ENCODE measurements at regions not wholly inside any gene's neighbourhood (a gene's known extent, or its start where the extent isn't known, plus 50 kb on each side); places are given as distances from the start of the nearest gene placed in this dataset.
"Not testable (repeated sequence)": the region's sequence is repeated elsewhere in the genome, so short reads cannot be mapped to it uniquely, and the experiment has no call there.

DNA sequence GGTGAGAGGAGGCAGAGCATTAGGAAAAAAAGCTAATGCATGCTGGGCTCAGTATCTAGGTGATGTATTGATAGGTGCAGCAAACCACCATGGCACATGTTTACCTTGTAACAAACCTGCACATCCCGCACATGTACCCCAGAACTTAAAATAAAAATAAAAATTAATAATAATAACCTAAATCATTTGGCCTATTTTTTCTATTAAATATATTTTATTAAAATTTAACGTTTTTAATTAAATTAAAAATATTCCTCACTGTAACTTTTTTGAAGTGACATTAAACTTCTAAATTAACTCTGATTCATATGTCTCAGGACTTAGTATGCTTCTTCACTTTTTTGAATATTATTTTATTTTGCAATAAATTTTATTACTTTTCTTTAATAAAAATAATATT, 83.7 kb upstream of the PARP8 start:
- H3K36me3 ChIP-seq: no peaks in the 10 kb centered on the region
- no peaks in the 10 kb centered on the region for H3K27me3 ChIP-seq
- no peaks in the 10 kb centered on the region for H3K4me1 ChIP-seq
- H3K4me1 Mint-ChIP-seq: peaks cover 5% of the 10 kb centered on the region
- H3K9ac ChIP-seq: no peak overlapping the region
- H4K20me1 ChIP-seq (ENCODE audit: low read depth): no peaks in the 10 kb centered on the region
- DNase-seq (ENCODE audit: low spot score): no peak
- H3K27me3 Mint-ChIP-seq (ENCODE audit: insufficient read depth, low read depth): peaks cover 2% of the 10 kb centered on the region
- no peaks in the 10 kb centered on the region for H3F3A ChIP-seq (ENCODE audit: low read depth)
- H3K9me3 ChIP-seq (ENCODE audit: low read depth): no peaks in the 10 kb centered on the region
- no peak overlapping the region for H3K4me2 ChIP-seq
- H3K9me3 Mint-ChIP-seq: no peaks in the 10 kb centered on the region
- H3K27ac Mint-ChIP-seq: no peak overlapping the region
- no peak for TF ChIP-seq EZH2 (IDR thresholded peaks at IDR 0.05)
- TF ChIP-seq EZH2phosphoT487 (IDR thresholded peaks at IDR 0.05): no peak
- TF ChIP-seq, protein P1, sequence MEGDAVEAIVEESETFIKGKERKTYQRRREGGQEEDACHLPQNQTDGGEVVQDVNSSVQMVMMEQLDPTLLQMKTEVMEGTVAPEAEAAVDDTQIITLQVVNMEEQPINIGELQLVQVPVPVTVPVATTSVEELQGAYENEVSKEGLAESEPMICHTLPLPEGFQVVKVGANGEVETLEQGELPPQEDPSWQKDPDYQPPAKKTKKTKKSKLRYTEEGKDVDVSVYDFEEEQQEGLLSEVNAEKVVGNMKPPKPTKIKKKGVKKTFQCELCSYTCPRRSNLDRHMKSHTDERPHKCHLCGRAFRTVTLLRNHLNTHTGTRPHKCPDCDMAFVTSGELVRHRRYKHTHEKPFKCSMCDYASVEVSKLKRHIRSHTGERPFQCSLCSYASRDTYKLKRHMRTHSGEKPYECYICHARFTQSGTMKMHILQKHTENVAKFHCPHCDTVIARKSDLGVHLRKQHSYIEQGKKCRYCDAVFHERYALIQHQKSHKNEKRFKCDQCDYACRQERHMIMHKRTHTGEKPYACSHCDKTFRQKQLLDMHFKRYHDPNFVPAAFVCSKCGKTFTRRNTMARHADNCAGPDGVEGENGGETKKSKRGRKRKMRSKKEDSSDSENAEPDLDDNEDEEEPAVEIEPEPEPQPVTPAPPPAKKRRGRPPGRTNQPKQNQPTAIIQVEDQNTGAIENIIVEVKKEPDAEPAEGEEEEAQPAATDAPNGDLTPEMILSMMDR (IDR thresholded peaks at IDR 0.05): no peak
- H2AFZ ChIP-seq (replicated peaks): no peak overlapping the region
- no peak overlapping the region for H3K4me3 Mint-ChIP-seq
- H3K4me3 ChIP-seq: no peak overlapping the region
- H3K79me2 ChIP-seq (ENCODE audit: low read depth): no peaks in the 10 kb centered on the region
- no peaks in the 10 kb centered on the region for H3K36me3 Mint-ChIP-seq
- no peak overlapping the region for H3K27ac ChIP-seq

DNA sequence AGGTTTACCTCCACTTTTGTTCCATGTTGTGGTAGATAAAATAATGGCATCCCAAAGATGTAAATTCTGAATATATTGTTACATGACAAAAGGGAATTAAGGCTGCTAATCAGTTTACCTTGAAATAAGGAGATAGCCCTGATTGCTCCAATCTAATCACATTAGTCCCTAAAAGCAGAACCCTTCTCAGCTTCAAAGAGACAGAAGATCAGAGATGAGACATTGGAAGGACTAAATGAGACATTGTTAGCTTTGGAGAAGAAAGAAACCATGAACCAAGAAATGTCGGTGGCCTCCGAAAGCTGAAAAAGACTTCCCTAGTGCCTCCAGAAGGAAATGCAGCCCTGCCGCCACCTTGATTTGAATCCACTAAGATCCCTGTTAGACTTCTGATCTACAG, 82.8 kb upstream of the PARP8 start:
- H3K4me2 ChIP-seq: no peak overlapping the region
- DNase-seq (ENCODE audit: low spot score): no peak
- H3K9ac ChIP-seq: no peak overlapping the region
- H2AFZ ChIP-seq (replicated peaks): no peak overlapping the region
- peaks cover 2% of the 10 kb centered on the region for H3K27me3 Mint-ChIP-seq (ENCODE audit: insufficient read depth, low read depth)
- no peak overlapping the region for H3K27ac ChIP-seq
- H3F3A ChIP-seq (ENCODE audit: low read depth): no peaks in the 10 kb centered on the region
- H3K4me1 Mint-ChIP-seq: peaks cover 5% of the 10 kb centered on the region
- H3K4me3 Mint-ChIP-seq: no peak overlapping the region
- no peaks in the 10 kb centered on the region for H3K4me1 ChIP-seq
- H3K9me3 Mint-ChIP-seq: no peaks in the 10 kb centered on the region
- no peaks in the 10 kb centered on the region for H3K36me3 ChIP-seq
- no peaks in the 10 kb centered on the region for H4K20me1 ChIP-seq (ENCODE audit: low read depth)
- H3K36me3 Mint-ChIP-seq: no peaks in the 10 kb centered on the region
- TF ChIP-seq EZH2 (IDR thresholded peaks at IDR 0.05) (no peak), EZH2phosphoT487 (IDR thresholded peaks at IDR 0.05) (no peak)
- TF ChIP-seq, protein P1 (IDR thresholded peaks at IDR 0.05): no peak
- H3K27me3 ChIP-seq: no peaks in the 10 kb centered on the region
- H3K9me3 ChIP-seq (ENCODE audit: low read depth): no peaks in the 10 kb centered on the region
- H3K79me2 ChIP-seq (ENCODE audit: low read depth): no peaks in the 10 kb centered on the region
- no peak overlapping the region for H3K4me3 ChIP-seq
- no peak overlapping the region for H3K27ac Mint-ChIP-seq

- not testable (repeated sequence) for H3K27me3 ChIP-seq; H3K27ac Mint-ChIP-seq; H3K4me1 ChIP-seq; H3K4me3 ChIP-seq; H3K4me3 Mint-ChIP-seq; H2AFZ ChIP-seq (replicated peaks); H3K79me2 ChIP-seq (ENCODE audit: low read depth); H4K20me1 ChIP-seq (ENCODE audit: low read depth); H3K4me2 ChIP-seq; H3K9me3 Mint-ChIP-seq; H3K36me3 ChIP-seq; H3K9ac ChIP-seq; H3K27me3 Mint-ChIP-seq (ENCODE audit: insufficient read depth, low read depth); DNase-seq (ENCODE audit: low spot score); H3F3A ChIP-seq (ENCODE audit: low read depth); H3K27ac ChIP-seq; H3K9me3 ChIP-seq (ENCODE audit: low read depth); H3K36me3 Mint-ChIP-seq
- H3K4me1 Mint-ChIP-seq: peaks cover 17% of the 10 kb centered on the region
Observed at GRCh38 chr5:50588471-50588870, 78.0 kb upstream of the PARP8 start.

DNA sequence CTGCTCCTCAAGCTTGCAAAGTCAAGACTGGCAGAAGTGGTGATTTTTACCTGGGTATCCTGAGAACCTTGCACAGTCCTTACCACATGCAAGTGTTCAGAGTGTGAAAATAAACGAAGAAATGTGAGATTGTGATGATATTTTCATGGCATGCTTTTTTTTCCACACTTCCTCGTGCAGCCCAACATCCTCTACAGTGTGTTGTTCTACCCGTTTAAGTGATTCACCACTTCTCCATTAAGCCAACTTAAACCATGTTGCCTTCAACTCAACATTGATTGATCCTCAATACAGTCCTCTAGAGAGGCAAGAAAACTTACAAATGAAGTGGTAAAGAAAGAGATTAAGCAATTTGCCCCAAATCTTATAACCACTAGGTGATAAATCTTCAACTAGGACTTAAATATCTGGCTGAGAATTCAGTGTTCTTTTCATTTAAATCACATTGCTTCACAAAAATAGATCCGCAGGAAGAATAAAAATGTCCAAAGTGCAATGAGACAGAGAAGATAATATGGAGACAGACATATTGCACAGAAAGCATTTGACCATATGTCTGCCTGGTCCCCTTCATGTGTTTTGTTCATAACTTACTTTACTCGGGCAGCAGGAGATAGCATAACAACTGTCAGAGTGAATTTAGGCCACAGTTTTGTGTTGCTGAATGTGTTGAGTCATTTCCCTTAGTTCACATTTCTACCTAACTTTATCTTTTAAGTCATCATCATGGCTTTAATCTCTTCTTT, 75.8 kb upstream of the PARP8 start:
- H3K27me3 Mint-ChIP-seq (ENCODE audit: insufficient read depth, low read depth); H3K4me2 ChIP-seq; H3K9me3 Mint-ChIP-seq; H3K9me3 ChIP-seq (ENCODE audit: low read depth); H3K27ac ChIP-seq; H3K36me3 ChIP-seq; H3K4me3 Mint-ChIP-seq; H4K20me1 ChIP-seq (ENCODE audit: low read depth); H3K27ac Mint-ChIP-seq; H3K36me3 Mint-ChIP-seq; H3K9ac ChIP-seq; H2AFZ ChIP-seq (replicated peaks); H3K4me1 ChIP-seq; DNase-seq (ENCODE audit: low spot score); H3K27me3 ChIP-seq; H3F3A ChIP-seq (ENCODE audit: low read depth); H3K4me3 ChIP-seq; H3K79me2 ChIP-seq (ENCODE audit: low read depth): not testable (repeated sequence)
- H3K4me1 Mint-ChIP-seq: peaks cover 28% of the 10 kb centered on the region

DNA sequence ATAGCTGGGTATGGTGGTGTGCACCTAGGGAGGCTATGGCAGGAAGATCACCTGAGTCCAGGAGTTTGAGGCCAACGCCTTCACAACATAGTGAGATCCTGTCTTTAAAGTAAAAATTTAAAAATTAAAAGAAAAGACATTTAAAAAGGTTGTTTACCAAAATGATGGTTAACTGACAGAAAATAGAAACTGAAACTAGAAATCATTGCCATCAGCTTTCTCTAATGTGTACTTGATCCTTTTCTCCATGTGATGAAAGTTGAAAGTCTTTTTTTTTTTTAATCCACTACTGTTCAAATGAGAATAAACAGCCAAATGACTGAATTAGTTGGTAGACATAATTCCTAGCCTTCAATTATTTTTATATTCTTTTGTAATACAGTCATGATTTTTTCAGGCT, 75.1 kb upstream of the PARP8 start:
- peaks cover 24% of the 10 kb centered on the region for H3K4me1 Mint-ChIP-seq
- H3K9ac ChIP-seq; H3K27me3 Mint-ChIP-seq (ENCODE audit: insufficient read depth, low read depth); H3F3A ChIP-seq (ENCODE audit: low read depth); H3K27ac ChIP-seq; H4K20me1 ChIP-seq (ENCODE audit: low read depth); H3K36me3 ChIP-seq; H2AFZ ChIP-seq (replicated peaks); H3K4me3 Mint-ChIP-seq; H3K4me3 ChIP-seq; H3K4me2 ChIP-seq; H3K9me3 Mint-ChIP-seq; H3K27ac Mint-ChIP-seq; H3K4me1 ChIP-seq; H3K36me3 Mint-ChIP-seq; DNase-seq (ENCODE audit: low spot score); H3K79me2 ChIP-seq (ENCODE audit: low read depth); H3K9me3 ChIP-seq (ENCODE audit: low read depth); H3K27me3 ChIP-seq: not testable (repeated sequence)
